ENCODE measurements at regions not wholly inside any gene's neighbourhood (a gene's known extent, or its start where the extent isn't known, plus 50 kb on each side); places are given as distances from the start of the nearest gene placed in this dataset.

DNA sequence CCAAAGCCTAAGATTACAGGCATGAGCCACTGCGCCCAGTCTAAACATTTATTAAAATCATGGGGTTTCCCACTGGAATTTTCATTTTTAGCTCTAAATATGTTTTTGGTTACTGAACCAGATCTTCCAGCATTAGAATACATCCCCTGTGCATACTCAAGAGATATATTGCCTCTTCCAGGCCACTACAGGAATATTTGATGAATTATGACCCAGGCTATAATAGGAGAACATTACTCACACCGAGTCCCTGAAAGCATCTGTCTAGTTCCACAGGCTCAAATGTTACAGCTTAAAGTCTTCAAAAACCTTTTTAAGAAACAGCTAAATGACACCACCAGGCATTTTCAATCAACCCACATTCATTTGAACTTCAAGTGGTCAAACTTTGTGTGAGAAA is 50.4 kb upstream of the GRM8 start:
- TF ChIP-seq JUND (IDR thresholded peaks at IDR 0.05) (no peak), RXRA (IDR thresholded peaks at IDR 0.05; ENCODE audit: borderline replicate concordance, low read depth) (no peak), POLR2AphosphoS5 (IDR thresholded peaks at IDR 0.05; ENCODE audit: low read depth, low read length) (no peak), SIN3A (IDR thresholded peaks at IDR 0.05; ENCODE audit: borderline replicate concordance, low read depth, low read length) (no peak), EZH2phosphoT487 (IDR thresholded peaks at IDR 0.05; ENCODE audit: borderline replicate concordance, low read depth) (no peak), SMC3 (IDR thresholded peaks at IDR 0.05; ENCODE audit: low read depth, low read length) (no peak), CTCF (IDR thresholded peaks at IDR 0.05) (no peak), FOXJ3 (CRISPR knock-in tag; IDR thresholded peaks at IDR 0.05) (no peak), RAD21 (IDR thresholded peaks at IDR 0.05; ENCODE audit: low read length) (no peak), REST (IDR thresholded peaks at IDR 0.05; ENCODE audit: low read depth, low read length) (no peak), USF1 (IDR thresholded peaks at IDR 0.05; ENCODE audit: borderline replicate concordance, low read depth) (no peak), RFX5 (IDR thresholded peaks at IDR 0.05; ENCODE audit: low read length) (no peak)
